ENCODE measurements at regions not wholly inside any gene's neighbourhood (a gene's known extent, or its start where the extent isn't known, plus 50 kb on each side); places are given as distances from the start of the nearest gene placed in this dataset.

- Histone ChIP-seq H3K9me2 (replicated peaks; ENCODE audit: insufficient read depth, low read length) (no peaks in the 10 kb centered on the region), H3K79me2 (ENCODE audit: low read length) (no peaks in the 10 kb centered on the region), H3K4me1 (ENCODE audit: low read length) (no peaks in the 10 kb centered on the region), H3K4me3 (ENCODE audit: low read length) (no peak overlapping the region), H3K27me3 (ENCODE audit: low read length) (no peaks in the 10 kb centered on the region), H3K9me3 (ENCODE audit: low read length) (no peaks in the 10 kb centered on the region), H3K27ac (ENCODE audit: low read length) (no peak overlapping the region), H3K36me3 (ENCODE audit: insufficient read depth, low read length) (no peaks in the 10 kb centered on the region), H3K9ac (ENCODE audit: low read length) (no peak overlapping the region), H4K20me1 (ENCODE audit: insufficient read depth, low read depth, low read length) (no peaks in the 10 kb centered on the region), H3K4me2 (ENCODE audit: low read depth, low read length, poor library complexity, severe bottlenecking) (no peak overlapping the region), H2AFZ (ENCODE audit: low read length) (no peak overlapping the region)
- DNase-seq: no peak
These were observed 139.2 kb upstream of the ADAMTS9 start for GRCh38 chr3:64827019-64827418.

GRCh38 chr3:64825404-64826120 lies 137.8 kb upstream of the ADAMTS9 start:
- Histone ChIP-seq H3K9me2 (replicated peaks; ENCODE audit: insufficient read depth, low read length) (no peaks in the 10 kb centered on the region), H3K36me3 (ENCODE audit: insufficient read depth, low read length) (no peaks in the 10 kb centered on the region), H3K27me3 (ENCODE audit: low read length) (no peaks in the 10 kb centered on the region), H3K4me3 (ENCODE audit: low read length) (no peak overlapping the region), H3K4me2 (ENCODE audit: low read depth, low read length, poor library complexity, severe bottlenecking) (no peak overlapping the region), H3K27ac (ENCODE audit: low read length) (no peak overlapping the region), H3K9me3 (ENCODE audit: low read length) (no peaks in the 10 kb centered on the region), H2AFZ (ENCODE audit: low read length) (no peak overlapping the region), H4K20me1 (ENCODE audit: insufficient read depth, low read depth, low read length) (no peaks in the 10 kb centered on the region), H3K9ac (ENCODE audit: low read length) (no peak overlapping the region), H3K4me1 (ENCODE audit: low read length) (no peaks in the 10 kb centered on the region), H3K79me2 (ENCODE audit: low read length) (no peaks in the 10 kb centered on the region)
- no peak for DNase-seq

DNA sequence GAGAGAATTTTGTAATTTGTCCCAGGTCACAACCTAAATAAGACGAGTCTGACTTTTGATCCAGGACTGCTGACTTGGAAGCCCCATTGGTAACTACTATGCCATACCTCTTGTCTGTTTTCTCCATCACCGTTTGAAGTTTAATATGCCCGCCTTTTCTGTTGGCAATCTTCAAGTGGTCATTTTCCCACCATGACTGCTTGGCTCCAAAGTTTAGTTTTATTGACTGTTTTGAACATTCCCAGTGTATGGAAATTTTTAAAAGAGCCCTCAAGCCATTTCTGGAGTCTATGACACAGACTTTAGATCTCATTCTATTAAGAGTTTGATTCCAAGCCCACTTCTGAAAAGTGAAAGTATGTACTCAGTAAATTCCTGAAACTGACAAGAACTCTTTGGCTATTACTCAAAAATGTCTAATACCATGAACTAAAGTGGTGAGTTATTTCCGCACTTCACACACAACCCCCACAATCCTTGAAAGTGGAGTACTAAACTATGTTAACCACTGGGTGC lies 136.7 kb upstream of the ADAMTS9 start:
- Histone ChIP-seq H3K4me3 (ENCODE audit: low read length) (no peak overlapping the region), H3K4me1 (ENCODE audit: low read length) (no peaks in the 10 kb centered on the region), H3K36me3 (ENCODE audit: insufficient read depth, low read length) (no peaks in the 10 kb centered on the region), H3K9ac (ENCODE audit: low read length) (no peak overlapping the region), H4K20me1 (ENCODE audit: insufficient read depth, low read depth, low read length) (no peaks in the 10 kb centered on the region), H3K4me2 (ENCODE audit: low read depth, low read length, poor library complexity, severe bottlenecking) (no peak overlapping the region), H3K9me2 (replicated peaks; ENCODE audit: insufficient read depth, low read length) (no peaks in the 10 kb centered on the region), H3K27me3 (ENCODE audit: low read length) (no peaks in the 10 kb centered on the region), H3K79me2 (ENCODE audit: low read length) (no peaks in the 10 kb centered on the region), H3K27ac (ENCODE audit: low read length) (no peak overlapping the region), H2AFZ (ENCODE audit: low read length) (no peak overlapping the region), H3K9me3 (ENCODE audit: low read length) (no peaks in the 10 kb centered on the region)
- no peak for DNase-seq

GRCh38 chr3:64818196-64818595 lies 130.4 kb upstream of the ADAMTS9 start:
- no peak overlapping the region for H3K4me3 ChIP-seq (ENCODE audit: low read length)
- no peak overlapping the region for H3K27ac ChIP-seq (ENCODE audit: low read length)
- H3K9me3 ChIP-seq (ENCODE audit: low read length): no peaks in the 10 kb centered on the region
- no peak overlapping the region for H2AFZ ChIP-seq (ENCODE audit: low read length)
- no peaks in the 10 kb centered on the region for H3K4me1 ChIP-seq (ENCODE audit: low read length)
- H3K27me3 ChIP-seq (ENCODE audit: low read length): no peaks in the 10 kb centered on the region
- H3K36me3 ChIP-seq (ENCODE audit: insufficient read depth, low read length): no peaks in the 10 kb centered on the region
- H3K79me2 ChIP-seq (ENCODE audit: low read length): no peaks in the 10 kb centered on the region
- no peak overlapping the region for H3K9ac ChIP-seq (ENCODE audit: low read length)
- no peaks in the 10 kb centered on the region for H3K9me2 ChIP-seq (replicated peaks; ENCODE audit: insufficient read depth, low read length)
- no peak overlapping the region for H3K4me2 ChIP-seq (ENCODE audit: low read depth, low read length, poor library complexity, severe bottlenecking)
- no peaks in the 10 kb centered on the region for H4K20me1 ChIP-seq (ENCODE audit: insufficient read depth, low read depth, low read length)
- no peak for DNase-seq

GRCh38 chr3:64816355-64816754 lies 128.6 kb upstream of the ADAMTS9 start:
- no peak overlapping the region for H2AFZ ChIP-seq (ENCODE audit: low read length)
- H3K9ac ChIP-seq (ENCODE audit: low read length): no peak overlapping the region
- no peak overlapping the region for H3K4me3 ChIP-seq (ENCODE audit: low read length)
- H3K79me2 ChIP-seq (ENCODE audit: low read length): no peaks in the 10 kb centered on the region
- no peak overlapping the region for H3K27ac ChIP-seq (ENCODE audit: low read length)
- H3K4me2 ChIP-seq (ENCODE audit: low read depth, low read length, poor library complexity, severe bottlenecking): no peak overlapping the region
- no peak for DNase-seq
- H3K27me3 ChIP-seq (ENCODE audit: low read length): no peaks in the 10 kb centered on the region
- H4K20me1 ChIP-seq (ENCODE audit: insufficient read depth, low read depth, low read length): no peaks in the 10 kb centered on the region
- H3K36me3 ChIP-seq (ENCODE audit: insufficient read depth, low read length): no peaks in the 10 kb centered on the region
- H3K9me2 ChIP-seq (replicated peaks; ENCODE audit: insufficient read depth, low read length): no peaks in the 10 kb centered on the region
- H3K9me3 ChIP-seq (ENCODE audit: low read length): no peaks in the 10 kb centered on the region
- no peaks in the 10 kb centered on the region for H3K4me1 ChIP-seq (ENCODE audit: low read length)

DNA sequence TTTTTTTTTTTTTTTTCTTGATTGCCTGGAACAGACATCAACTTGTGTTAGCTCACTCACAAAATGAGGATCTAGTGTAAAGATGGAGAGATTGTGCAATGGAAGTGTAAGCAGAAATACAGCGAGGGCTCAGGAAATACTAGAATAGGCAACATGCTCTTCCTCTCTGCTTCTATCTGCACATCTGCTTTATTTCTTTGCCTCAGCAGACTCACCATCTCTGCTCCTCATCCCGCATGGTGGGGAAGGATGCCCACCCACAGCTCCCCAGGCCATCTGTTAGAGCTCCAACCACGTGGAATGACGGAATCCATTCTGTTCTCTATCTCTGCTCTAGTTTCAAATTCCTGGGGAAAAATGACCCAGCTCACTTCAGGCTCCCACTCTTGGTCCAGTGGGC lies 128.0 kb upstream of the ADAMTS9 start:
- no peak for DNase-seq
- H4K20me1 ChIP-seq (ENCODE audit: insufficient read depth, low read depth, low read length): no peaks in the 10 kb centered on the region

GRCh38 chr3:64815195-64815631 lies 127.4 kb upstream of the ADAMTS9 start:
- Histone ChIP-seq H3K4me3 (ENCODE audit: low read length) (no peak overlapping the region), H3K4me1 (ENCODE audit: low read length) (no peaks in the 10 kb centered on the region), H2AFZ (ENCODE audit: low read length) (no peak overlapping the region), H3K9me3 (ENCODE audit: low read length) (no peaks in the 10 kb centered on the region), H3K9me2 (replicated peaks; ENCODE audit: insufficient read depth, low read length) (no peaks in the 10 kb centered on the region), H3K9ac (ENCODE audit: low read length) (no peak overlapping the region), H4K20me1 (ENCODE audit: insufficient read depth, low read depth, low read length) (no peaks in the 10 kb centered on the region), H3K36me3 (ENCODE audit: insufficient read depth, low read length) (no peaks in the 10 kb centered on the region), H3K79me2 (ENCODE audit: low read length) (no peaks in the 10 kb centered on the region), H3K27ac (ENCODE audit: low read length) (no peak overlapping the region), H3K4me2 (ENCODE audit: low read depth, low read length, poor library complexity, severe bottlenecking) (no peak overlapping the region), H3K27me3 (ENCODE audit: low read length) (no peaks in the 10 kb centered on the region)
- no peak for DNase-seq

More for the DNA sequence above, 128.0 kb upstream of the ADAMTS9 start:
- Histone ChIP-seq H3K27ac (ENCODE audit: low read length) (no peak overlapping the region), H3K27me3 (ENCODE audit: low read length) (no peaks in the 10 kb centered on the region), H2AFZ (ENCODE audit: low read length) (no peak overlapping the region), H3K9me3 (ENCODE audit: low read length) (no peaks in the 10 kb centered on the region), H3K36me3 (ENCODE audit: insufficient read depth, low read length) (no peaks in the 10 kb centered on the region), H3K4me3 (ENCODE audit: low read length) (no peak overlapping the region), H3K79me2 (ENCODE audit: low read length) (no peaks in the 10 kb centered on the region), H3K9ac (ENCODE audit: low read length) (no peak overlapping the region), H3K9me2 (replicated peaks; ENCODE audit: insufficient read depth, low read length) (no peaks in the 10 kb centered on the region), H3K4me1 (ENCODE audit: low read length) (no peaks in the 10 kb centered on the region), H3K4me2 (ENCODE audit: low read depth, low read length, poor library complexity, severe bottlenecking) (no peak overlapping the region)

DNA sequence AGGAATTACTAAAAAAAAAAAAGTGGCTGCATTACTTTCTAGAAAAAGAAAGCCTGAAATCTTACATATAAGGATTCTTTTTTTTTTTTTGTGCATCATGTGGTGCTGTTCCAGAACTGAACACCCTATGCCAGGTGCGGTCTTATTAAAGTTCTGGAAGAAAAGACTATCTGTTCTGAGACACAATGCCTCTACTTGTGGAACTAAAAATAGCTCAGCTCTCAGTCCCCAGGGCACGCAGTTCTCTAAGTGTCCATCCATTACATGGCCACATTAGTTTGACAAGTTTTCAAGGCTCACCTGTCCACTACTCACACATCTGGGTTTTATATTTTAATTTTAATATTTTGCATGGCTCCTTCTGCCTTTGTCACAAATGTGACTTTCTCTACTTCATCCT lies 126.6 kb upstream of the ADAMTS9 start:
- Histone ChIP-seq H3K27me3 (ENCODE audit: low read length) (no peaks in the 10 kb centered on the region), H3K27ac (ENCODE audit: low read length) (no peak overlapping the region), H2AFZ (ENCODE audit: low read length) (no peak overlapping the region), H3K4me3 (ENCODE audit: low read length) (no peak overlapping the region), H3K36me3 (ENCODE audit: insufficient read depth, low read length) (no peaks in the 10 kb centered on the region), H3K4me1 (ENCODE audit: low read length) (no peaks in the 10 kb centered on the region), H3K79me2 (ENCODE audit: low read length) (no peaks in the 10 kb centered on the region), H3K9me2 (replicated peaks; ENCODE audit: insufficient read depth, low read length) (no peaks in the 10 kb centered on the region), H3K9me3 (ENCODE audit: low read length) (no peaks in the 10 kb centered on the region), H3K4me2 (ENCODE audit: low read depth, low read length, poor library complexity, severe bottlenecking) (no peak overlapping the region), H3K9ac (ENCODE audit: low read length) (no peak overlapping the region), H4K20me1 (ENCODE audit: insufficient read depth, low read depth, low read length) (no peaks in the 10 kb centered on the region)
- no peak for DNase-seq
